HG03565 (cell line): ENCODE measurements at regions not wholly inside any gene's neighbourhood (a gene's known extent, or its start where the extent isn't known, plus 50 kb on each side); places are given as distances from the start of the nearest gene placed in this dataset.
"Not testable (repeated sequence)": the region's sequence is repeated elsewhere in the genome, so short reads cannot be mapped to it uniquely, and the experiment has no call there.

Experiments used
- ATAC-seq: cut with Tn5 transposase; IDR thresholded peaks from one replicate; pipeline ENCODE4 v1.9.1; 2021; ENCODE audit warnings: mild to moderate bottlenecking, moderate library complexity; ENCODE audit not compliant: unreplicated experiment

GRCh38 chr16:22624800-22625533, 114.3 kb downstream of the NPIPB5 start:
- no peak for ATAC-seq

GRCh38 chr16:22625967-22626366, 115.3 kb downstream of the NPIPB5 start:
- no peak for ATAC-seq

DNA sequence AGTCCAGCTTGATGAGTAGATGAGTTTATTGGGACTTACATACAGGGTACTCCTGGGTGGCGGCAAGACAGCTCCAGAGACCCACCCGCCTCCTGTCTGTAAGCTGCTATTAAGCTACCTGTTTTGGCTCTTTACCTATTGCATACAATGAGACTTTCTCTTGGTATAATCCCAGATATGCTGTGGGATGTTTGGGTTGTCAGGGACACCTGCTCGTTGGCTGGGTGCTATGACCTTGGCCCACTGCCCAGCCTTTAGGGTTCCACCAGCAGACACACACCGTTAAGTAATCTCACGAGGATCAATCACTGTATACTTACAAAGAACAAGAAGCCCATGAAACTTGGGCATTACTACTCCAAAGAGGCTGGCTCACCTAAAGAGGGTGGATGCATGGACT, 116.4 kb downstream of the NPIPB5 start:
- no peak for ATAC-seq

DNA sequence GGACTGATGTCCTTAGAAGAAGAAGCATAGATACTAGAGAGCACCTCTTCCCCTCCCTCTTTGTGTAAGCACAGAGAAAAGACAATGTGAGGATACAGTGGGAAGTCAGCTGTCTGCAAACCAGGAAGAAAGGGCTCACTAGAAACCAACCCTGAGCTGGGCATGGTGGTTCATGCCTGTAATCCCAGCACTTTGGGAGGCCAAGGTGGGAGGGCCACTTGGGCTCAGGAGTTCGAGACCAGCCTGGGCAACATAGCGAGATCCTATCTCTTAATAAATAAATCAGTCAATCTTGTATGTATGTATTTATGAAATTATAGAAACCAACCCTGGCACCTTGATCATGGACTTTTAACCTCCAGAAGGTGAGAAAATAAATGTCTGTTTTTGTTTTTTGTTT, 118.3 kb downstream of the NPIPB5 start:
- no peak for ATAC-seq

DNA sequence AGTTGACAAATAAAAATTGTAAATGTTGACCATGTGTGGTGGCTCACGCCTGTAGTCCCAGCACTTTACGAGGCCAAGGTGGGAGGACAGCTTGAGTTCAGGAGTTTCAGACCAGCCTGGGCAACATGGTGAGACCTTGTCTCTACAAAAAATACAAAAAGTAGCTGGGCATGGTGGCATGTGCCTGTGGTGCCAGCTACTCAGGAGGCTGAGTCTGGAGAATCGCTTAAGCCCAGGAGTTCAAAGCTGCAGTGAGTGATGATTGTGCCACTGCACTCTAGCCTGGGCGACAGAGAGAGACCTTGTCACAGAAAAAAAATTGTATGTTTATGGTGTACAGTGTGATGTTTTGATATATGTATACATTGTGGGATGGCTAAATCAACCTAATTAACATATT, 119.6 kb downstream of the NPIPB5 start:
- ATAC-seq = no peak

- ATAC-seq = no peak
These were observed 120.6 kb downstream of the NPIPB5 start for GRCh38 chr16:22631264-22631663.

DNA sequence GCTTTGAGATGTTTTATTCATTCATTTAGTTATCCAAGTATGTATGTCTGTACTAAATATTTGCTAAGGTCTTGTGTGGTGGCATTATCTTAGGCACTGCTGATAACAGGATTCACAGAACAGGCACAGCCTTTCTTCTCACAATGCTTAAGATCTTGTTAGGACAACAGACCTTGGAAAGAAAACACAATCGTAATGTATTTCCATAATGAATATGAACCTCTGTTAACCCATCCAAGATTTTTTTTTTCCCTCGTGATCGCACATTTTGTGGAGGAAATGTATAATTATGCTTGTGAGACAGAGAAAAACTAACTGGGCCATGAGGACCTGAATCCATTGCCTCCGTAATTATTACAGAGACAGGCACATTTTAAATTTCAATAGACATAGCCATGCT, 121.9 kb downstream of the NPIPB5 start:
- ATAC-seq = no peak

- ATAC-seq = no peak
These were observed 122.6 kb downstream of the NPIPB5 start for GRCh38 chr16:22633280-22633679.

DNA sequence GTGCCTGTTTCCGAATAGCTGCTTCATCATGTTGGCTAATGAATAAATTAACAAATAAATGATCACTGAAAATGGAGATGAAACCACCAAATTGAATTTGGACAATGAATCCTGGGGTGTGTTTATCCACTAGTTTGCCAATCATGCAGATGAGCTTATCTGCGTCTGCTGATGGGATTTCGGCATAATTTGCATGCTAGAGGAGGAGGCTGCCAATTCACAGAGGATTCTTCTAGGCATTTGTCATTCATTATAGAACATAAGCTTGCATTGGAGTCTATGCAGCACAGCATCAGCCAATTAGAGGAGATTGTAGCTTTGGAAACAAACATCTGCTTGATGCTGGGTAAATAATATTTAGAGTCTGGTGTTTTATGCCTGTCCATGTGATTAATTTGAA, 123.1 kb downstream of the NPIPB5 start:
- no peak for ATAC-seq

DNA sequence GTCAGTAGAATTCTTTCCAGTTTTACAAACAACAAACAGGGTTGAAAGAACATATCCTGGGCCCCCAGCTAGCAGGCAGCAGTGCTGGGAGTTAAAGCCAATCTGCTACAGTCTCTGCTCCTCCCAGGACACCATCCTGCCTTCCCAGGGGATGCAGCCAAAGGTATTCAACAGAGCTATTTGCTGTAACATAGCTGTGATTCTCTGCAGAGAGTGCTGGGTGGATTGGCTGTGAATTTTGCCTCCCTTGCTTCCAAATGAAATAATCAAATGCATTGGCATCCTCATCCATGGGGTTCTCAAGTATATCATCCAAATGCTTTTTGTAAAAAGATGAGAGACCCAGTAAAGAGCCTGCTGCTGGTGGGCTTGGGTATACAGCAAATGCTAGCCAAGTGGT, 124.3 kb downstream of the NPIPB5 start:
- no peak for ATAC-seq

DNA sequence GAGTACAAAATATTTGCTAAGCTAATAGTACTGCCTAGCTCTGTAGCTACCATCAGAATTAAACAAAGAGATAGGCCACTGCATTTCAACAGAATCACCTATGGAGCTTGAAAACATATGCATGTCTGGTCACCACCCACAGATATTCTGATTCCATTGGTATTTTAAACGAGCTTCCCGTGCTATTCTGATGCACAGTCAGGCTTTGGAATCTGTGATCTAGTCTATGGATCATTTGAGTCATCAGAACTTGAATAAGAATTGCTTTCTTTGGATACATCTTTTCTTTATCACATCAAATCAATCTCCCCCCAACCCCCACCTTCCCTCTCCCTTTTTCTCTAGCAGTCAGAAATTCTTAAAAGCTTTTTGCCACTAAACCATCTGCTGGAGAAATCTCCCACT, 124.7 kb downstream of the NPIPB5 start:
- ATAC-seq = no peak

GRCh38 chr16:22635801-22636200, 125.1 kb downstream of the NPIPB5 start:
- ATAC-seq = no peak

DNA sequence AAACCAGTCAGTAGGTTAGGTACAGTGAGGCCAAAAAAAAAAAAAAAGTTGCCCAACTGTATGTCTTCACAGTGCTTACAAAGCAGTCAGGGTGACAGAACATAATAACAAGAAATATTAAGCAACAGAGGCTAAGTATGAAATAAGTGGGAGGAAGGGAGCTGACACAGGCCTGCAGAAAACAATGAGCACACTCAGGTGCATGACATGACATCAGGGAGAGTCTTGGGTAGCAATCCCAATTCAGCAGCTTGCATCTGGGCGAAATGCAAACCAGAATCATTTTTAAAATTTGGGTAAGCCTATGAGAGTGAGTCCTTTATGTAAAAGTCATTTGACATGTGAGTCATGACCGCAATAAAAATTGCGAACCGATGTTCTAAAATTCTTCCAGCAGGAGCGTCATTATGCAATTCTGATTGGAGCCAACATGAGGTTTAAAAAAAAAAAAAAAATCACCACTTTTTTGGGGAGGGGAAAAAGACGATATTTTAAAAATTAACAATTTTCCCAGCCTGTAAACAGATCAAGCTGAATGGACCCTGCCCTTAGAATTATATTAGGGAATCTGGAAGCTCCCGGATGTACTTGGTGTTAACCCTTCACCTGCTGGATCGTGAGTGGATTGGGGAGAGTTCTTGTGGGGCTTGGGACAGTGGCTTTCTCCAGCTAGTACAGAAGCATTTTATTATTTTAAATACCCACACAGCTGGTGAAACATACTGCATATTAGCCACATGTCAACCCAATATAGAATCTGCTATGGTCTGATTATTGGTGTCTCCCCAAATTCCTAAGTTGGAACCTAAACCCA, 127.9 kb downstream of the NPIPB5 start:
- ATAC-seq = no peak

- no peak for ATAC-seq
These were observed 130.5 kb downstream of the NPIPB5 start for GRCh38 chr16:22641131-22641628.

GRCh38 chr16:22642416-22643088, 131.9 kb downstream of the NPIPB5 start:
- no peak for ATAC-seq

DNA sequence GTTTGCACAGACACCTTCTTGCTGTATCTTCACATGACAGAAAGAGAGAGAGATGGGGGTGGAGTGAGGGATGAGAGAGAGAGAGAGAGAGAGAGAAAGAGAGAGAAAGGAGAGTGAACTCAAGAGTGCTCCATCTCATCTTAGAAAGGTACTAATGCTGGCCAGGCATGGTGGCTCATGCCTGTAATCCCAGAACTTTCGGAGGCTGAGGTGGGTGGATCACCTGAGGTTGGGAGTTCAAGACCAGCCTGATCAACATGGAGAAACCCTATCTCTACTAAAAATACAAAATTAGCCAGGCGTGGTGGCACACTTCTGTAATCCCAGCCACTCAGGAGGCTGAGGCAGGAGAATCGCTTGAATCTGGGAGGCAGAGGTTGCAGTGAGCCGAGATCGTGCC, 132.5 kb downstream of the NPIPB5 start:
- not testable (repeated sequence) for ATAC-seq

- no peak for ATAC-seq
These were observed 133.2 kb downstream of the NPIPB5 start for GRCh38 chr16:22643886-22644285.

GRCh38 chr16:22645868-22646267, 135.2 kb downstream of the NPIPB5 start:
- no peak for ATAC-seq

- ATAC-seq = no peak
These were observed 136.4 kb downstream of the NPIPB5 start for GRCh38 chr16:22646948-22647556.

- ATAC-seq = no peak
These were observed 137.4 kb downstream of the NPIPB5 start for GRCh38 chr16:22648141-22648540.

DNA sequence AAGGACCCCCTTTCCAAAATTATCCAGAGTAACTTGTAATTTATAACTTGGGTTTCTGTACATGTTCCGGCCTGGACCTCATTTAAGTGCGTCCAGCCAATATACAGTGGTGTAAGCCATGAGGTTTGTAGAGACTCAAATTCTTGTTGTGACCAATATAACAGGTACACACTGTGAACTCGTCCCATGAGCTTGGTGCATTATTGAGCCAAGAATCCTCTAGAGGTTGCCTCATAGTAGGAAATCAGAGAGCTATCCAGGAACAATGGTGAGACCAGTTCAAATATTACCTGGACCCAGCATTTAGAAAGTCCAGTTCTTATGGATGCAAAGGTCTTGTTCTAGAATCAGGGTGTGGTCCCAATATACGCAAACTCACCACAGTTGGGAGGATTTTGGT, 138.2 kb downstream of the NPIPB5 start:
- no peak for ATAC-seq
